ENCODE measurements at regions not wholly inside any gene's neighbourhood (a gene's known extent, or its start where the extent isn't known, plus 50 kb on each side); places are given as distances from the start of the nearest gene placed in this dataset.

DNA sequence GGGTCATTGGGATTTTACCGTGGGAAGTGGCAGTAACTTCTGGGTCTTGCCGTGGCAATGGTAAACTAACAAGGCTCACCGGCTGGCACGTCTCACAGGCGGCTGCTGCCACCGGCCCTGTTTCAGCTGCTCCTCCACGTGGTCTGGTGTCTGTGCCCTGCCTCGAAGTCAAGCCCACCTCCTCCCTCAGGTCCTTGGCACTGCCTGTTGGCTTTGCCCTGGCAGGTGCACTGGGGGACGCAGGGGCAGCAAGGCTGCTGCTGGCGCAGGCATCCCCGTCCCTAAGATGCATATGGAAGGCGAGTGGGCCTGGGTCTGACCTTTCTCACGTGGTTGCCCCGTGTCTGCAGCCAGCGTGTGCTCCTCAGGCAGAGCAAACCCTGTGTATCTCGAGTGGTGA is 783.6 kb downstream of the BRD1 start:
- TF ChIP-seq, protein P1, sequence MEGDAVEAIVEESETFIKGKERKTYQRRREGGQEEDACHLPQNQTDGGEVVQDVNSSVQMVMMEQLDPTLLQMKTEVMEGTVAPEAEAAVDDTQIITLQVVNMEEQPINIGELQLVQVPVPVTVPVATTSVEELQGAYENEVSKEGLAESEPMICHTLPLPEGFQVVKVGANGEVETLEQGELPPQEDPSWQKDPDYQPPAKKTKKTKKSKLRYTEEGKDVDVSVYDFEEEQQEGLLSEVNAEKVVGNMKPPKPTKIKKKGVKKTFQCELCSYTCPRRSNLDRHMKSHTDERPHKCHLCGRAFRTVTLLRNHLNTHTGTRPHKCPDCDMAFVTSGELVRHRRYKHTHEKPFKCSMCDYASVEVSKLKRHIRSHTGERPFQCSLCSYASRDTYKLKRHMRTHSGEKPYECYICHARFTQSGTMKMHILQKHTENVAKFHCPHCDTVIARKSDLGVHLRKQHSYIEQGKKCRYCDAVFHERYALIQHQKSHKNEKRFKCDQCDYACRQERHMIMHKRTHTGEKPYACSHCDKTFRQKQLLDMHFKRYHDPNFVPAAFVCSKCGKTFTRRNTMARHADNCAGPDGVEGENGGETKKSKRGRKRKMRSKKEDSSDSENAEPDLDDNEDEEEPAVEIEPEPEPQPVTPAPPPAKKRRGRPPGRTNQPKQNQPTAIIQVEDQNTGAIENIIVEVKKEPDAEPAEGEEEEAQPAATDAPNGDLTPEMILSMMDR (IDR thresholded peaks at IDR 0.05) = no peak
- no peak for TF ChIP-seq POLR2A (IDR thresholded peaks at IDR 0.05)
- Histone ChIP-seq H3K9me3 (replicated peaks in 1 of 3) (no peaks in the 10 kb centered on the region), H3K4me3 (no peak overlapping the region), H3K27me3 (no peaks in the 10 kb centered on the region), H3K36me3 (replicated peaks in 1 of 2) (no peaks in the 10 kb centered on the region), H3K27ac (no peak overlapping the region), H3K4me1 (replicated peaks in 1 of 2) (no peaks in the 10 kb centered on the region)
- DNase-seq = no peak
- 62 to 79% (median 73%) methylated on average over 9 to 16 of the region's 16 CpGs for WGBS, 4 donors
- intact Hi-C loops (cut with DNase I) = loop anchor here in 1 of 2 donors (5.0 kb wide), 1 partner anchor 268 kb away; no protein-coding TSS in a partner anchor

DNA sequence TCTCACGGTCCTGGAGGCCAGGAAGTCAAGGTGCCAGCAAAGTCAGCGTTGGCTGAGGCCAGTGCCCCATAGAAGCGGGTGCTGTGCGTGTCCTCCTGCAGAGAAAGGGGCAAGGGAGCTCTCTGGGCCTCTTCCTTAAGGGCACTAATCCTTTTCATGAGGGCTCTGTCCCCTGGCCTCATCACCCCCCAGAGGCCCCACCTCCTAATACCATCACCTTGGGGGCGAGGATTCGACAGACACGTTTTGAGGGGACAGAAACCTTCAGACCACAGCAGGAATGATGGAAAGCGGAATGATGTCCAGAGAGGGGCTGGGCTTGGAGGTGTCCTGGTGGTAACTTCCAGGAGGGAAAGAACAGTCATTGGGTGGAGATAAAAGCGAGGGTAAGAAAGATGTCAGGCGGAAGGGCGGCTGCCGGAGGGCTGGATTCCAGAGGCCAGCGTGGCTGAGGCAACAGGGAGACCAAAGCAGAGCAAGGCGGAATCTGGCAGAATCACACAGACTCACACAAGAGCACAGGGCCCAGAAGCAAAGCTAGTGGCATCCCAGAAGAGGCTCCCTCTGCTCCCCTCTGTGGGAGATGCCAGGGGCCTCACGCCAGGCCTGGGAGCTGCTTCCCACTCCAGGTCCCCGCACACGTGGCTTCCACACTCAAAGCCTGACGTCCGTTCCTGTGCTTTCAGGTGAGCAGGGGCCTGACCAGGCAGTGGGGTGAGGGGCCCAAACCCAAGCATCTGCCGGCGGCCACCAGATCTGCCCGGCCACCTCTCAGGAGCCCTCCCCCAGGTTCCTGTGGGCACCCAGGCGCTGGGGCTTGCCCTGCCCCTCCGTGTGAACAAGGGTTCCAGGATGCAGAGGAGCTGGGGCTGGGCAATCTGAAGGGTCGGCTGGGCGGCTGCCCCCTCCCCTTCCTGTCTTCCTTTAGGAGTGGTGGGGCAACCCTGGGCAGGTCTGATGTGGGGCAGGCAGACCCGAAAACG is 784.5 kb downstream of the BRD1 start:
- DNase-seq = no peak

DNA sequence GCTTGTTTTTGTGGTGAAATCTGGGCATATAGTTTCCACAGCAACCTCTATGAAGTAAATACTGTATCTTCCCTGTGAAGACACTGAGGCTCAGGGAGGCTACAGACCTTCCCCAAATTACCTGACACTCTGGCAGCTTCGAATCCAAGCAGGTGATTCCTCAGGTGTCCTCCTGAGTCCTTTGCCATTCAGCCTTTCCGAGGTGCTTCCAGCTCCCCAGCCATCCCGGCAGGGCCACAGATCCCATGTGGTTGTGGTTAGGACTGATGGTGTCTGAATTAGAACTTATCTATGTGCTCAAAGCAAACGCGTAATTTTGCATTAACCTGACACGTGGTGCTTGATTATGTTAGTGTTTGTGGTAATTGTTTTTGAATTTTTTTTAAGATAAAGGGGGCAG is 785.6 kb downstream of the BRD1 start:
- no peak for TF ChIP-seq POLR2A (IDR thresholded peaks at IDR 0.05)
- TF ChIP-seq, protein P1 (IDR thresholded peaks at IDR 0.05) = no peak
- DNase-seq = no peak
- Histone ChIP-seq H3K4me3 (no peak overlapping the region), H3K36me3 (replicated peaks in 1 of 2) (no peaks in the 10 kb centered on the region), H3K27me3 (no peaks in the 10 kb centered on the region), H3K27ac (no peak overlapping the region), H3K9me3 (replicated peaks in 1 of 3) (no peaks in the 10 kb centered on the region), H3K4me1 (replicated peaks in 1 of 2) (no peaks in the 10 kb centered on the region)
- 73 to 82% (median 78%) methylated on average over 6 of the region's 6 CpGs for WGBS, 4 donors
- intact Hi-C loops (cut with DNase I) = loop anchor here in 1 of 2 donors (5.0 kb wide), 1 partner anchor 270 kb away; no protein-coding TSS in a partner anchor

More for the DNA sequence above, 784.5 kb downstream of the BRD1 start:
- TF ChIP-seq, protein P1 (IDR thresholded peaks at IDR 0.05) = no peak
- no peak for TF ChIP-seq POLR2A (IDR thresholded peaks at IDR 0.05)
- intact Hi-C loops (cut with DNase I) = loop anchor here in 1 of 2 donors (5.0 kb wide), 1 partner anchor 269 kb away; no protein-coding TSS in a partner anchor
- Histone ChIP-seq H3K4me1 (replicated peaks in 1 of 2) (no peaks in the 10 kb centered on the region), H3K27ac (no peak overlapping the region), H3K27me3 (no peaks in the 10 kb centered on the region), H3K9me3 (replicated peaks in 1 of 3) (no peaks in the 10 kb centered on the region), H3K4me3 (no peak overlapping the region), H3K36me3 (replicated peaks in 1 of 2) (no peaks in the 10 kb centered on the region)
- 67 to 74% (median 71%) methylated on average over 19 to 28 of the region's 28 CpGs for WGBS, 4 donors

DNA sequence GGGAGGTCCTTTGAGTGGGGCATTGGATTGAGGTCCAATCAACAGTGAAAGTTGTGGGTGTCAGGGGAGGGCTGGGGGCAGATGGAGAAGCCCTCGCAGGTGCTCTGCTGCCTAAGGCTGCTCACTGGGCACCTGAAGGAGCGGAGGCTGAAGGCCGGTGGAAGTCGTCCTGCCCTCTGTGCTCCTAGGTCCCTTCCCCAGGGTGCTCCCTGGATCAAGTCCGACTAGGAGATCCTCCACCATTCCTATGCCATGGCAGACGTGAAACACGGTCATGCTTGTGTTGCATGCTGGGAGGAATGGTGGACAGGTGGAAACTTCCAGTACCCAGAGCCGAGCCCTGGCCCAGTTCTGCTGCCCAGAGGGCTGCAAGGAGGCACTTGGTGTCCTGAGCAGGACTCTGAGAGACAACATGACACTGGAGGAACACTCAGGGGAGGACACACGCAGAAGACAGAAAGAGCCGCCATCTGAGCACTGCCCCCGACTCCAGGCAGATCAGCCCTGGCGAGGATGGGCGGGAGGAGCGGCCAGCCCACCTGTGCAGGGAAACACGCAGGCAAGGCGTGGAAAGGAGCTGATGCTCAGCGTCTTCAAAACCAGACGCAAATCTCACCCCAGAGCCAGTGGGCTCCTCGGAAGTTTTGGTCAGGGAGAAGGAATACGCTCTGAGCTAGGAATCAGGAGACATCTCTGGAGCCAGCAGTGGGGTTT is 786.8 kb downstream of the BRD1 start:
- Histone ChIP-seq H3K4me3 (no peak overlapping the region), H3K36me3 (replicated peaks in 1 of 2) (no peaks in the 10 kb centered on the region), H3K4me1 (replicated peaks in 1 of 2) (no peaks in the 10 kb centered on the region), H3K27ac (no peak overlapping the region), H3K27me3 (no peaks in the 10 kb centered on the region), H3K9me3 (replicated peaks in 1 of 3) (no peaks in the 10 kb centered on the region)
- WGBS, 4 donors = 74 to 92% (median 82%) methylated on average over 17 to 20 of the region's 20 CpGs
- no peak for TF ChIP-seq POLR2A (IDR thresholded peaks at IDR 0.05)
- TF ChIP-seq, protein P1 (IDR thresholded peaks at IDR 0.05) = no peak
- peak in 1 of 7 donors; percentile 3 for DNase-seq
- intact Hi-C loops (cut with DNase I) = loop anchor here in 1 of 2 donors (5.0 kb wide), 1 partner anchor 271 kb away; no protein-coding TSS in a partner anchor

Measured in adrenal gland (tissue), 9 donors.